H9 (cell line): ENCODE measurements at regions not wholly inside any gene's neighbourhood (a gene's known extent, or its start where the extent isn't known, plus 50 kb on each side); places are given as distances from the start of the nearest gene placed in this dataset.

Experiments
- DNase-seq: peaks from one replicate; pipeline ENCODE4 v3.0.0-alpha.2; 2017
- H2AFZ ChIP-seq: one replicate; pipeline ENCODE4 v1.6.1; 2013; ENCODE audit warnings: mild to moderate bottlenecking, low read length, control low read depth, moderate library complexity
- H2AK5ac ChIP-seq: 2 replicates; pipeline ENCODE4 v1.6.1; 2013; ENCODE audit warnings: low read length, control low read depth, mixed read lengths; ENCODE audit not compliant: insufficient read length
- H2BK120ac ChIP-seq: one replicate; pipeline ENCODE4 v1.6.1; 2013; ENCODE audit warnings: low read depth, mild to moderate bottlenecking, low read length, control low read depth, inconsistent platforms; ENCODE audit not compliant: poor library complexity, severe bottlenecking
- H2BK12ac ChIP-seq: 2 replicates; pipeline ENCODE4 v1.6.1; 2013; ENCODE audit warnings: low read length, control low read depth, mixed read lengths, low read depth; ENCODE audit not compliant: insufficient read length
- H2BK15ac ChIP-seq: 2 replicates; pipeline ENCODE4 v1.6.1; 2013; ENCODE audit warnings: low read depth, low read length, control low read depth
- H2BK20ac ChIP-seq: one replicate; pipeline ENCODE4 v1.6.1; 2013; ENCODE audit warnings: low read depth, mild to moderate bottlenecking, low read length, control low read depth, inconsistent platforms; ENCODE audit not compliant: poor library complexity, severe bottlenecking
- H2BK5ac ChIP-seq: 2 replicates; pipeline ENCODE4 v1.6.1; 2013; ENCODE audit warnings: low read length, control low read depth, mixed read lengths; ENCODE audit not compliant: insufficient read length
- H3K14ac ChIP-seq: 2 replicates; pipeline ENCODE4 v1.6.1; 2013; ENCODE audit warnings: low read length, control low read depth; ENCODE audit not compliant: insufficient read depth
- H3K18ac ChIP-seq: 2 replicates; pipeline ENCODE4 v1.6.1; 2013; ENCODE audit warnings: low read depth, mild to moderate bottlenecking, mixed read lengths, low read length, control low read depth; ENCODE audit not compliant: insufficient read length
- H3K23ac ChIP-seq: 2 replicates; pipeline ENCODE4 v1.6.1; 2013; ENCODE audit warnings: low read length, control low read depth, mixed read lengths, low read depth; ENCODE audit not compliant: insufficient read length
- H3K23me2 ChIP-seq: 2 replicates; pipeline ENCODE4 v1.6.1; 2013; ENCODE audit warnings: low read depth, mild to moderate bottlenecking, mixed read lengths, low read length, control low read depth; ENCODE audit not compliant: insufficient read length, poor library complexity, severe bottlenecking
- H3K27ac ChIP-seq: 2 replicates; pipeline ENCODE4 v1.5.1; 2013; ENCODE audit warnings: low read length, control low read depth, mixed read lengths, low read depth; ENCODE audit not compliant: insufficient read length
- H3K27me3 ChIP-seq: 2 replicates; pipeline ENCODE4 v1.6.1; 2013; ENCODE audit warnings: low read length, control low read depth, inconsistent platforms; ENCODE audit not compliant: insufficient read depth
- H3K4ac ChIP-seq: 2 replicates; pipeline ENCODE4 v1.6.1; 2013; ENCODE audit warnings: low read depth, mild to moderate bottlenecking, control low read depth, inconsistent platforms, low read length, moderate library complexity
- H3K4me1 ChIP-seq: 2 replicates; pipeline ENCODE4 v1.6.1; 2013; ENCODE audit warnings: low read length, control low read depth, inconsistent platforms; ENCODE audit not compliant: insufficient read depth
- H3K4me2 ChIP-seq: 2 replicates; pipeline ENCODE4 v1.6.1; 2013; ENCODE audit warnings: low read length, control low read depth, mixed read lengths; ENCODE audit not compliant: insufficient read length, insufficient read depth
- H3K56ac ChIP-seq: 2 replicates; pipeline ENCODE4 v1.6.1; 2013; ENCODE audit warnings: low read depth, mild to moderate bottlenecking, mixed read lengths, low read length, control low read depth; ENCODE audit not compliant: insufficient read length
- H3K79me1 ChIP-seq: 2 replicates; pipeline ENCODE4 v1.6.1; 2013; ENCODE audit warnings: low read depth, mild to moderate bottlenecking, moderate library complexity, low read length, control low read depth, inconsistent platforms; ENCODE audit not compliant: insufficient read depth, poor library complexity, severe bottlenecking
- H3K79me2 ChIP-seq: 2 replicates; pipeline ENCODE4 v1.6.1; 2013; ENCODE audit warnings: low read length, control low read depth, inconsistent platforms; ENCODE audit not compliant: insufficient read depth
- H3K9ac ChIP-seq: 2 replicates; pipeline ENCODE4 v1.6.1; 2013; ENCODE audit warnings: low read length, control low read depth, mixed read lengths; ENCODE audit not compliant: insufficient read length; ENCODE audit errors: extremely low read depth
- H3K9me3 ChIP-seq: one replicate; pipeline ENCODE4 v1.6.1; 2013; ENCODE audit warnings: low read depth, low read length, inconsistent platforms; ENCODE audit not compliant: control insufficient read depth
- H3T11ph ChIP-seq: one replicate; pipeline ENCODE4 v1.6.1; 2013; ENCODE audit warnings: mild to moderate bottlenecking, low read length, control low read depth, inconsistent platforms
- H4K20me1 ChIP-seq: one replicate; pipeline ENCODE4 v1.6.1; 2013; ENCODE audit not compliant: control insufficient read depth, insufficient read length, insufficient read depth
- H4K5ac ChIP-seq: 2 replicates; pipeline ENCODE4 v1.6.1; 2013; ENCODE audit warnings: low read depth, mild to moderate bottlenecking, mixed read lengths, low read length, control low read depth; ENCODE audit not compliant: insufficient read length
- H4K8ac ChIP-seq: replicated peaks from 2 replicates; pipeline ENCODE4 v1.6.1; 2013; ENCODE audit warnings: low read length, control low read depth, mixed read lengths, low read depth; ENCODE audit not compliant: insufficient read length
- H4K91ac ChIP-seq: 2 replicates; pipeline ENCODE4 v1.6.1; 2013; ENCODE audit warnings: low read depth, mild to moderate bottlenecking, moderate library complexity, mixed read lengths, low read length, control low read depth; ENCODE audit not compliant: insufficient read length
- H3K27ac Mint-ChIP-seq, 3 experiments: 2 replicates in 2 of 3; 3 replicates in 1 of 3; pipeline ENCODE4 v1.8.0; 2020 to 2021; ENCODE audit warnings: mixed read lengths in 3 of 3, mild to moderate bottlenecking in 1 of 3, moderate library complexity in 1 of 3
- H3K27me3 Mint-ChIP-seq: 2 replicates; pipeline ENCODE4 v1.8.0; 2021; ENCODE audit warnings: low read depth, mild to moderate bottlenecking, moderate library complexity, mixed read lengths
- H3K36me3 Mint-ChIP-seq, 3 experiments: 2 replicates in 2 of 3; 3 replicates in 1 of 3; pipeline ENCODE4 v1.8.0; 2020 to 2021; ENCODE audit warnings: low read depth in 3 of 3, mixed read lengths in 3 of 3; ENCODE audit not compliant: insufficient read depth in 1 of 3
- H3K4me1 Mint-ChIP-seq, 2 experiments: 2 replicates each; pipeline ENCODE4 v1.8.0; 2020; ENCODE audit warnings: mixed read lengths in 2 of 2
- H3K4me3 Mint-ChIP-seq, 2 experiments: 2 replicates in 1 of 2; 3 replicates in 1 of 2; pipeline ENCODE4 v1.8.0; 2020 to 2021; ENCODE audit warnings: mild to moderate bottlenecking in 2 of 2, mixed read lengths in 2 of 2, moderate library complexity in 1 of 2
- H3K9me3 Mint-ChIP-seq, 2 experiments: 2 replicates in 1 of 2; 3 replicates in 1 of 2; pipeline ENCODE4 v1.8.0; 2020; ENCODE audit warnings: mild to moderate bottlenecking in 2 of 2, mixed read lengths in 2 of 2, moderate library complexity in 1 of 2
- WGBS: extraction: QIAGEN DNeasy Blood & Tissue Kit; methylation state at CpG from one replicate; pipeline ENCODE4 v1.1.7; 2013; ENCODE audit warnings: missing lambda C conversion rate, low lambda C conversion rate, mixed read lengths; ENCODE audit not compliant: insufficient read length; ENCODE audit errors: extremely low coverage; 5-methylcytosine and 5-hydroxymethylcytosine counted together
- TF ChIP-seq, protein P1 (sequence below): fragments of 200-600 bp; sonication (generic); conservative IDR thresholded peaks from 3 replicates; pipeline ENCODE4 v1.8.0; 2021; ENCODE audit warnings: antibody characterized with exemption, mild to moderate bottlenecking

DNA sequence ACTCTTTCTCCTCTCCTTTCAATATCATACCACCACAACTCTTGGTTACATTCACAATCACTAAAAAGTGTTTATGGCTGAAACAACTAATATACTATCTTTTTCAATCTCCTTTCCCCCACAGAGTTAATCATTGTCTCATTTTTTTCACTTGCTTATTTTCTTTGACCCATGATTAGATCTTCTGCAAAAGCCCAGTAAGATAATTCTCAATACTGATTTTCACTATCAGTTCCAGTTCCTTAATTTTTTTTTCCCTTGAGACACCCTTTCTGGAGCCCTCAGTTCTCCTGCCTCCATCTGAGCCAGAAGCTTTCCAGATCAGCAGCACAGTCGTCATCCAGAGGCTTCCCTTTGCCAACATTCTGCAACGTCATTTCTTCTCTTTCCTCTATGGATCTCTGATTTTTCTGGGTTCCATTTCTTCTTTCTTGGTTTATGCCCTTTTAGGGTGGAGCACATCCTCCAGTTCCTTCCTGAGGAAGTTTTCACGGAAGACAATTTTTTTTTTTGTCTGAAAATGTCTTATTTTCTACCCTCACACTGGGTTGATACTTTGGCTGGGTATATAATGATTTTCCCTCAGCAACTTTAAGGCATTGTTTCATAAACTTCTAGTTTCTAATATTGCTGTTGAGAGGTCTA lies 88.7 kb upstream of the C15orf39 start:
- TF ChIP-seq, protein P1, sequence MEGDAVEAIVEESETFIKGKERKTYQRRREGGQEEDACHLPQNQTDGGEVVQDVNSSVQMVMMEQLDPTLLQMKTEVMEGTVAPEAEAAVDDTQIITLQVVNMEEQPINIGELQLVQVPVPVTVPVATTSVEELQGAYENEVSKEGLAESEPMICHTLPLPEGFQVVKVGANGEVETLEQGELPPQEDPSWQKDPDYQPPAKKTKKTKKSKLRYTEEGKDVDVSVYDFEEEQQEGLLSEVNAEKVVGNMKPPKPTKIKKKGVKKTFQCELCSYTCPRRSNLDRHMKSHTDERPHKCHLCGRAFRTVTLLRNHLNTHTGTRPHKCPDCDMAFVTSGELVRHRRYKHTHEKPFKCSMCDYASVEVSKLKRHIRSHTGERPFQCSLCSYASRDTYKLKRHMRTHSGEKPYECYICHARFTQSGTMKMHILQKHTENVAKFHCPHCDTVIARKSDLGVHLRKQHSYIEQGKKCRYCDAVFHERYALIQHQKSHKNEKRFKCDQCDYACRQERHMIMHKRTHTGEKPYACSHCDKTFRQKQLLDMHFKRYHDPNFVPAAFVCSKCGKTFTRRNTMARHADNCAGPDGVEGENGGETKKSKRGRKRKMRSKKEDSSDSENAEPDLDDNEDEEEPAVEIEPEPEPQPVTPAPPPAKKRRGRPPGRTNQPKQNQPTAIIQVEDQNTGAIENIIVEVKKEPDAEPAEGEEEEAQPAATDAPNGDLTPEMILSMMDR: no peak
- H2BK20ac ChIP-seq: no peak overlapping the region
- no peaks in the 10 kb centered on the region for H3K79me2 ChIP-seq
- no peaks in the 10 kb centered on the region for H3K27me3 ChIP-seq
- no peak overlapping the region for H3K56ac ChIP-seq
- DNase-seq: no peak
- H3K27me3 Mint-ChIP-seq: peaks cover 17% of the 10 kb centered on the region
- no peak overlapping the region for H3K4ac ChIP-seq
- H3K9ac ChIP-seq: no peak overlapping the region
- peaks cover 4 to 5% of the 10 kb centered on the region in 2 experiments; a peak in 4 of 5 replicates for H3K9me3 Mint-ChIP-seq
- no peak overlapping the region for H4K5ac ChIP-seq
- H2BK12ac ChIP-seq: no peak overlapping the region
- H3T11ph ChIP-seq: no peak overlapping the region
- WGBS: no CpG with 5 or more reads among the region's 3 CpGs
- no peaks in the 10 kb centered on the region for H4K20me1 ChIP-seq
- no peak overlapping the region for H3K4me2 ChIP-seq
- peak overlapping the region in 1 of 3 experiments; percentile 20; a peak in 1 of 7 replicates for H3K27ac Mint-ChIP-seq
- no peak overlapping the region for H3K23ac ChIP-seq
- H2AFZ ChIP-seq: no peak overlapping the region
- H3K79me1 ChIP-seq: no peaks in the 10 kb centered on the region
- no peaks in the 10 kb centered on the region for H3K23me2 ChIP-seq
- H4K91ac ChIP-seq: no peak overlapping the region
- H3K18ac ChIP-seq: no peak overlapping the region
- H3K4me1 ChIP-seq: no peaks in the 10 kb centered on the region
- no peak overlapping the region for H3K14ac ChIP-seq
- no peak overlapping the region for H3K27ac ChIP-seq
- no peak overlapping the region for H2BK15ac ChIP-seq
- H2AK5ac ChIP-seq: no peak overlapping the region
- H2BK5ac ChIP-seq: no peak overlapping the region
- H3K4me3 Mint-ChIP-seq: no peak overlapping the region
- H4K8ac ChIP-seq: no peak overlapping the region
- peaks cover 0 to 6% (median 4%) of the 10 kb centered on the region in 3 experiments; a peak in 3 of 7 replicates for H3K36me3 Mint-ChIP-seq
- H2BK120ac ChIP-seq: no peak overlapping the region
- H3K4me1 Mint-ChIP-seq: peaks cover 10 to 19% of the 10 kb centered on the region in 2 experiments
- no peaks in the 10 kb centered on the region for H3K9me3 ChIP-seq
